Activated T-helper 9 cell treated with anti-CD3 and anti-CD28 coated beads, Interleukin-2, amount 50 U/mL, for 16 hours (primary cell): ENCODE measurements at regions not wholly inside any gene's neighbourhood (a gene's known extent, or its start where the extent isn't known, plus 50 kb on each side); places are given as distances from the start of the nearest gene placed in this dataset.

ENCODE experiments used
- DNase-seq: peaks from one replicate; pipeline ENCODE4 v3.0.0-alpha.2; 2020; ENCODE audit warnings: low read depth

DNA sequence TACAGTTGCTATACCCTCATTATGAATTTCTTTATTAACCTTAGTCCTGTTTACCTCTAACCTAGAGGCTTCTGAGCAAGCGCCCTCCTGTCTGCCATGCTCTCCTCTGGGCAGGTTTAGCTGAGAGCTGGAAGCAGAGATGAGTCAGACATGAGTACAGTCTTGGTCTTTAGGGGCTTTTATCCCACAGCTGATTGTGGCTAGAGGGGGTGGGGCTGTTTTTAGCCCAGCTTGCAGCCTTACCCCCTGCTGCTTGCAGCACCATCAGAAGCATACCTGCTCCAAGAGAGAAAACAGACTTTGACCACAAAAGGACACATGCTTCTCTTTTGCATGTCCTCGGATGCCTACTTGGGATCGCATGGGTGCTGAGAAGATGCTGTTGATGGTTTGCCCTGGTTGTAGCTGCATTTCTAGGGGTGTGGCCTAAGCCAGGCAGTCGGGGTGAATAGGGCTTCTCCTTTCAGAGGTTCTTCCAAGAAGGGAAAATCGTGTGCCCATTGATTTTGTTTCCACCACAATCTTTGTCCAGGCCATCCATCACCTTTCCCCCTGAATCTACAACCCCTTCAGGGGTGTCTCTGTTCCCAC is 115.0 kb upstream of the LGALSL start:
- DNase-seq, result no peak

GRCh38 chr2:64341461-64341860 is 112.5 kb upstream of the LGALSL start:
- no peak for DNase-seq

- DNase-seq, result no peak
These were observed 111.5 kb upstream of the LGALSL start for GRCh38 chr2:64342195-64343099.

DNA sequence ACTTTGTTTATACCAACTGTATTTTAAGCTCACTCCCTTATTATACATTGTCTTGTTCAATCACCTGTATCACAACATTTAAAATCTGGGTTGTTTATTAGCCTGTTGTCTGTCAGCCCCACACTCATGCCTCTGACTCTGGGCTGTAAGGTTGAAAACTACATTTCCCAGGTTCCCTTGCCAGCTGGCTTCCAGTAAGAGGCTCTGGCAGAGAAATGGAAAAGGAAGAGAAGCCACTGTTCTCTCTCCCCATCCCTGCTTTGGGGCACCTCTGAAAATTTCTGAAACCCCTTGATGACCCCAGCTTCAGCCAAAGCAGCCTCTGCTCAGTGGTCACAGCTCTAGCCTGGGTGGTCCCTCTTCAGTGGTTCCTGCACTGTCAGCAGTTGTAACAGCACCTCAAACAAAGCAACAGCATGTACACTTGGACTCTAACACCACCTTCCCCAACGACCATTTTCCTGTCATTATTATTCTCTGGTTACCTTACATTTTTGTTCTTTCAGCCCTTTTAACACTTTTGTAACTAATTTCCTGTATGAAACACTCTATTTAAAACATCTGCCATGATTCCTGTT is 108.9 kb upstream of the LGALSL start:
- no peak for DNase-seq

DNA sequence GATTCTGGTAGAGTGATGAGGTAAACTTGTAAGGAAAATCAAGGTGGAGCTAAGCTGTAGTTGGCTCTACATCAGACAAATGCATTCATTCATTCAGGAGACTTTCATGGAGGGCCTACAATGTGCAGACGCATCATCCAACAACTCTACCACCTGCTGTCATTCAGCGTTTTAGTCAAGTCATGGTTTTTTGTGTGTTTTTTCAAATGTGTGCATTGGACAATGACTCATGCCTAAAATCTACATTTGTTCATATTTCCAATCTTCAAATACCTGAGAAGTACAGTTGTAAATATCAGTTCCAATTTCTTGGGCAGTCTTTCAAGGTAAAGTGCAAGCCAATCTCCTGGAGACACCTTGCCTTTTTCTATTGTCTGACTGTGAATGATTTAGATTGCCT is 108.0 kb upstream of the LGALSL start:
- no peak for DNase-seq

- no peak for DNase-seq
These were observed 105.4 kb upstream of the LGALSL start for GRCh38 chr2:64348386-64349130.

- no peak for DNase-seq
These were observed 104.8 kb upstream of the LGALSL start for GRCh38 chr2:64349131-64349530.

- no peak for DNase-seq
These were observed 103.0 kb upstream of the LGALSL start for GRCh38 chr2:64350996-64351395.

DNA sequence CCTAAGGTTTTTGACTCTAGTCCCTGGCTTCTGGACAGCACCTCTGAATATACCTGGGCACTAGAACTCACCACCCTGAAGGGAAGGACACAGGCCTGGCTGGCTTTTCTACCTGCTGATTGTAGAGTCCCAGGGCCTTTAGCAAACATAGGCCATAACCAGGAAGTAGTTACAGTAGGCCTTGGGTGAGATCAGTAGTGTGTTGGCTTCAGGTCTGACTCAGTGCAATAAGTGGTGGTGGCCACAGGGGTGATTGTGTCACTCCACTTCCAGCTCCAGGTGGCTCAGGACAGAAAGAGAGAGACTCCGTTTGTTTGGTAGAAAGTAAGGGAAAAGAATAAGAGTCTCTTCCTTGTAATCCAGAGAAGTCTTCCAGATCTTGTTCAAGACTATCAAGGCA is 101.7 kb upstream of the LGALSL start:
- DNase-seq, result no peak

- no peak for DNase-seq
These were observed 98.9 kb upstream of the LGALSL start for GRCh38 chr2:64354857-64355680.

GRCh38 chr2:64356906-64357305 is 97.1 kb upstream of the LGALSL start:
- DNase-seq, result no peak

- DNase-seq, result no peak
These were observed 94.6 kb upstream of the LGALSL start for GRCh38 chr2:64359171-64359891.

DNA sequence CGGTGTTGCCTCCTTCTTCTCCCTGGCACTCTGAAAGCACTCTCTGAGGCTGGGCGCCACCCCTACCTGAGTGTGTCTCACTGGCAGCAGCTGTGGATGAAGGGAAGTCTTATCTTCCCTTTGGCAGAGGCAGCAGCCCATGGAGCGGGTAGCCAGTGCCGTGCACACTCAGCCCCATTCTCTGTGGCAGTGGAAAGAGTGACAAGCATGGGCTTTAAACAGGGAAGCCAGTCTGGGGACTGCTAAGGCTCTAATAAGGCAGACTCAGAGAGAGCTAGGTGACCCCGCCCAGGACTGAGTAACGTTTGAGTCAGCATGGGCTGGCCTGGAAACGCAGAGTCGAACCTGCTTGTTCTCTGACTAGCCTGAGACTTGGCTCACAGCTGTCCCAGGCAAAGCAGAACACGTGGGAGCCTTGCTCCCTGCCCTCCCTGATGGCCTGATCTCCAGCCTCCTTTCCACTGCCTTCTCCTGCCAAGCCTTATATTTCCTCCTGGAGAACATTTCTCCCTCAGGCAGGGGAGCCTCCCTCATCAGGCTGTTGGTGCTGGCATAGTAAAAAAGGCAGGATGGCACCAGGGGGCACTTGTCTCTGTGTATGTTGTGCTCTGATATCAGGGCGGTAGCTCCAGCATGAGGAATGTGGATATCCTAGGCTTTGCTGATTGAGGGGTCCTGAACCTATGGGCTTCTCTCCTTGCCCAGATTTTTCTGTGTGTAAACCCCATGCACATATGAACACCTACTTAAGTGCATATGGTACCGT is 93.9 kb upstream of the LGALSL start:
- peak; percentile 32 for DNase-seq

- no peak for DNase-seq
These were observed 92.6 kb upstream of the LGALSL start for GRCh38 chr2:64361151-64361938.

- no peak for DNase-seq
These were observed 91.4 kb upstream of the LGALSL start for GRCh38 chr2:64362562-64363026.

- DNase-seq, result no peak
These were observed 90.8 kb upstream of the LGALSL start for GRCh38 chr2:64363140-64363539.

DNA sequence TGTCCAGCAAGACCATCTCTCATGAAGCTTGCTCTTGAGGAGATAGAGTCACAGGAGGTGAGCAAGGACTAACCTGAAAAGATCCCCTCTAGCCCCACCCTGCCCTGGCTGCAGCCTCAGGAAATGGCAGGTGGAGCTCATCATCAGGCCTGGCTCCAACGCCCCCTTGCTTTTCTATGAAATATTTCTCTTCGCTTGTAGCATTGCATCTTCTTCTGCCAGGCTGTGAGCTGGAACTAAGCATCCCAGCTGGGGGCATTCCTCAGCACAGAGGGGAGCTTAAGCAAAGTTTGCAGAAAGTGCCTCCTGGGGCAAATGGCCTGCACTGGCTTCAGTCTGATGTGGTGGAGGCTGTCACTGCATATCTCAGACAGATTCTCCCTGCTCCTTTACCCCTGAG is 90.1 kb upstream of the LGALSL start:
- DNase-seq, result no peak

DNA sequence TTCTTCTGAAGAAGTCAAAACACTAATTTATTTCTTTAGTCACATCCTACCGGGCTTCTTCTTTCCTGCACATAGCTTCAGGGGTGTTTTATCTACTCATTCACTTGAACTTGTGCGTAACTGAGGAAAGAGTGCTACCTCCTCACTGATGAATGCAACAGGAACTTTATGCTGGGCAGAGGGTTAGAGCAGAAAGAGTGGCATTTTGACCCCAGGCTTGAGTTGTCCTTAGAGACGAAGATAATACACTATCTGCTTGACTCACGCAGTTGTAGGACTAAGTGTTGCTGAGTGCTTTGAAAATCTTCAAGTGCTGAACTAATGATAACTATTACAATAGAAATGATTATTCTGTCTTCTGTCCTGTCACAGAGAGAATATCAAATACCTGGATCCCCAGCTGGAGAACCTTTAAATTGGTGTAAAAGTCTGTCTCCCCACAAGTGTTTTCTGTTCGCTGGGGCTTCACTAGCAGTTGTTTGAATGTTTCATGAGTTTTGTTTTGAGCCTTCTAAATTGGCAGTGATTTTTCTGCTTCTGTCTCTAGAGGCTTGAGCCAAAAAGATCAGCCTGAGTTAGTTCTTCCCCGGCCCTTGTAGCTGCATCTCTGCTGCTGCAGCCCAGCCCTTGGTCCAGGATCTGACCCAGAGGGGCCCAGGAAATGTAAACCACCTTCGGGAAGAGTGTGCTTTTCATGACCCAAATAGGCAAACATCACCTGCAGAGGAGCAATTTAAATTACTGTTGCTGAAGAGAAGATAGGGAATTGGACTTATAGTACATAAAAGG is 86.3 kb upstream of the LGALSL start:
- no peak for DNase-seq
